ENCODE measurements at regions not wholly inside any gene's neighbourhood (a gene's known extent, or its start where the extent isn't known, plus 50 kb on each side); places are given as distances from the start of the nearest gene placed in this dataset.

DNA sequence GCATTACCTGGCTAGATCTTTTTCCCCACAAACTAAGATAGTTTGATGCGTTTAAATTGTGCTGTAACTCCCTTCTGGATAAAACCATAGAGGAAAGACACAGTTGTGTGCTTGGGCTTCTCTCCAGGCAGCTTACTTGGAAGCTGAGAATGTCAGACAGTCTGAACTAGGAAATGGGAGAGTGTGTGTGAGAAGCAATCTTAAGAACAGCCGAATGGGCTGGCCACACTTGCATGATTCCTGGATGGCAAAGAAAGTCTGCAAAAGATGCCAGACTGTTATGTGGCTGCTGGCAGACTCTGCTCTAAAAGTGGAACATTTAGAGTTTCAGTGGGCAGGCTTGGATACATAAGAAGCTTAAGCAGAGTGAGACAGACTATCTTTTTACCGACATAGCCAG lies 384.3 kb upstream of the PSMD7 start:
- H3K27me3 ChIP-seq (ENCODE audit: control insufficient read depth, extremely low read depth, insufficient read depth, low read length), result no peaks in the 10 kb centered on the region

DNA sequence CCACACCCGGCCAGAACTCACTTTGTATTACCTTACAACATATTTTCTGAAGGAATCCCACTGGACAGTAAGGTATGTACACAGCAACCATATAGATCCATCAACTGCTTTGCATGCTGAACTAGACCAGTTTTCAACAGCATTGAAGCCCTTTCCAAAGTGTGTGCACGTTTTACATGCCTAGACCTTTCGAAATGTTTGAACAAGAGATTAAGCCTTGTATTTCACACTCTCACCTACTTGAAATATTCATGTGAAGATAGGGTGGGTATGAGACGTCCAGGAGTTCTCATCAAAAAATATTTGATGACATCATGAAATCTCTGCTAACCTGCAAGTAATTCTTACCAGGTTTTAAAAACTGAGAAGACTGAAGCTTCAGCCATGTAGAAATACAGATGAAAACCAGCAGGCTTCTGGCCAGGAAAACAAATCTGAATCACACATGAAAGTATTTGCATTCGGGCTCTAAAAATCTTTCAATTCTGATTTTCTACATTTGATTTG lies 387.0 kb upstream of the PSMD7 start:
- DNase-seq (ENCODE audit: low read depth, low spot score), result no peak
- H3K4me2 ChIP-seq (ENCODE audit: control insufficient read depth, extremely low read depth, insufficient read depth, low read depth, low read length), result no peak overlapping the region
- no peaks in the 10 kb centered on the region for H3K9me3 ChIP-seq (ENCODE audit: control insufficient read depth, low read depth, low read length)
- no peak overlapping the region for H3K9ac ChIP-seq (ENCODE audit: control insufficient read depth, extremely low read depth, insufficient read depth, low read length)
- no peak for FAIRE-seq
- no peaks in the 10 kb centered on the region for H3K79me2 ChIP-seq (ENCODE audit: control insufficient read depth, insufficient read depth, low read length)
- no peaks in the 10 kb centered on the region for H3K9me1 ChIP-seq (ENCODE audit: control insufficient read depth, extremely low read depth, insufficient read depth, low read length)
- H2AFZ ChIP-seq (ENCODE audit: control insufficient read depth, low read length), result no peak overlapping the region
- H3K36me3 ChIP-seq (ENCODE audit: control insufficient read depth in 2 of 2, extremely low read depth in 1 of 2, insufficient read depth in 2 of 2, low read length in 2 of 2), result no peaks in the 10 kb centered on the region
- no peak overlapping the region for H3K27ac ChIP-seq (ENCODE audit: control insufficient read depth, insufficient read depth, low read length)
- no peaks in the 10 kb centered on the region for H3K27me3 ChIP-seq (ENCODE audit: control insufficient read depth, extremely low read depth, insufficient read depth, low read length)
- no peak overlapping the region for H3K4me3 ChIP-seq (ENCODE audit: control insufficient read depth in 2 of 3, extremely low read depth in 1 of 3, insufficient read depth in 2 of 3, low read depth in 1 of 3, low read length in 3 of 3)
- no peaks in the 10 kb centered on the region for H4K20me1 ChIP-seq (ENCODE audit: control insufficient read depth, extremely low read depth, insufficient read depth, low read length)
- no peaks in the 10 kb centered on the region for H3K4me1 ChIP-seq (ENCODE audit: control insufficient read depth, extremely low read depth, insufficient read depth, low read length)
- dilution Hi-C loops (cut with MboI; ENCODE audit: extremely low pct_ligation_motif_present, low sequenced_read_pairs), result no loop called here
- TF ChIP-seq, protein P1, sequence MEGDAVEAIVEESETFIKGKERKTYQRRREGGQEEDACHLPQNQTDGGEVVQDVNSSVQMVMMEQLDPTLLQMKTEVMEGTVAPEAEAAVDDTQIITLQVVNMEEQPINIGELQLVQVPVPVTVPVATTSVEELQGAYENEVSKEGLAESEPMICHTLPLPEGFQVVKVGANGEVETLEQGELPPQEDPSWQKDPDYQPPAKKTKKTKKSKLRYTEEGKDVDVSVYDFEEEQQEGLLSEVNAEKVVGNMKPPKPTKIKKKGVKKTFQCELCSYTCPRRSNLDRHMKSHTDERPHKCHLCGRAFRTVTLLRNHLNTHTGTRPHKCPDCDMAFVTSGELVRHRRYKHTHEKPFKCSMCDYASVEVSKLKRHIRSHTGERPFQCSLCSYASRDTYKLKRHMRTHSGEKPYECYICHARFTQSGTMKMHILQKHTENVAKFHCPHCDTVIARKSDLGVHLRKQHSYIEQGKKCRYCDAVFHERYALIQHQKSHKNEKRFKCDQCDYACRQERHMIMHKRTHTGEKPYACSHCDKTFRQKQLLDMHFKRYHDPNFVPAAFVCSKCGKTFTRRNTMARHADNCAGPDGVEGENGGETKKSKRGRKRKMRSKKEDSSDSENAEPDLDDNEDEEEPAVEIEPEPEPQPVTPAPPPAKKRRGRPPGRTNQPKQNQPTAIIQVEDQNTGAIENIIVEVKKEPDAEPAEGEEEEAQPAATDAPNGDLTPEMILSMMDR (optimal IDR thresholded peaks at IDR 0.05 in 1 of 3, IDR thresholded peaks at IDR 0.05 in 1 of 3, conservative IDR thresholded peaks at IDR 0.05 in 1 of 3; ENCODE audit: extremely low read depth in 1 of 3, insufficient read depth in 2 of 3, low read length in 3 of 3), result no peak
- no peak for TF ChIP-seq EZH2 (IDR thresholded peaks at IDR 0.05; ENCODE audit: low read length)

More for the DNA sequence above, 384.3 kb upstream of the PSMD7 start:
- Histone ChIP-seq H3K9ac (ENCODE audit: control insufficient read depth, extremely low read depth, insufficient read depth, low read length) (no peak overlapping the region), H3K27ac (ENCODE audit: control insufficient read depth, insufficient read depth, low read length) (no peak overlapping the region), H4K20me1 (ENCODE audit: control insufficient read depth, extremely low read depth, insufficient read depth, low read length) (no peaks in the 10 kb centered on the region), H3K4me2 (ENCODE audit: control insufficient read depth, extremely low read depth, insufficient read depth, low read depth, low read length) (no peak overlapping the region), H3K4me3 (ENCODE audit: control insufficient read depth in 2 of 3, extremely low read depth in 1 of 3, insufficient read depth in 2 of 3, low read depth in 1 of 3, low read length in 3 of 3) (no peak overlapping the region), H3K4me1 (ENCODE audit: control insufficient read depth, extremely low read depth, insufficient read depth, low read length) (no peaks in the 10 kb centered on the region), H3K9me3 (ENCODE audit: control insufficient read depth, low read depth, low read length) (no peaks in the 10 kb centered on the region), H3K79me2 (ENCODE audit: control insufficient read depth, insufficient read depth, low read length) (no peaks in the 10 kb centered on the region), H2AFZ (ENCODE audit: control insufficient read depth, low read length) (no peak overlapping the region), H3K9me1 (ENCODE audit: control insufficient read depth, extremely low read depth, insufficient read depth, low read length) (no peaks in the 10 kb centered on the region), H3K36me3 (ENCODE audit: control insufficient read depth in 2 of 2, extremely low read depth in 1 of 2, insufficient read depth in 2 of 2, low read length in 2 of 2) (no peaks in the 10 kb centered on the region)
- dilution Hi-C loops (cut with MboI; ENCODE audit: extremely low pct_ligation_motif_present, low sequenced_read_pairs), result no loop called here
- FAIRE-seq, result no peak
- DNase-seq (ENCODE audit: low read depth, low spot score), result no peak
- TF ChIP-seq, protein P1 (optimal IDR thresholded peaks at IDR 0.05 in 1 of 3, IDR thresholded peaks at IDR 0.05 in 1 of 3, conservative IDR thresholded peaks at IDR 0.05 in 1 of 3; ENCODE audit: extremely low read depth in 1 of 3, insufficient read depth in 2 of 3, low read length in 3 of 3), result no peak
- TF ChIP-seq EZH2 (IDR thresholded peaks at IDR 0.05; ENCODE audit: low read length), result no peak

Data from keratinocyte (primary cell).